HK-2 (cell line): ENCODE measurements at regions not wholly inside any gene's neighbourhood (a gene's known extent, or its start where the extent isn't known, plus 50 kb on each side); places are given as distances from the start of the nearest gene placed in this dataset.
"Not testable (repeated sequence)": the region's sequence is repeated elsewhere in the genome, so short reads cannot be mapped to it uniquely, and the experiment has no call there.

ENCODE experiments used
- DNase-seq: peaks from one replicate; pipeline ENCODE4 v3.0.0-alpha.2; 2018; ENCODE audit not compliant: unreplicated experiment

DNA sequence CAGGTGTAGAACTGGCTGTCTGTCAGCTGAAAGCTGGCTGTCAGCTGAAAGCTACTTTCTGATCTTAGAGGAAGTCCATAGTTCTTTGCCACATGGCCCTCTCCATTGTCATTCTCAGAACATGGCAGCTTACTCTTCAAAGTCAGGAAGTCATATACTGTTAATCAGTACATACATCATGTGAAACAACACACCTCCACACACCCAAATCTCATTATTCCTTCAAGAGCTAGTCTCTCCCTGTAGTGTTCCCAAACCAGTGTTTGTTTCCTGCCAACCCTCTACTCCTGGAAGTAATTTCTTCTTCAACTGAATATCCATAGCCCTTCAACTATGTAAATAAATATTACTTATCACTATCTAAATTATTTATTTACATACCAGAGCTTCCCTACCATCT is 58.9 kb downstream of the OR5AK2 start:
- no peak for DNase-seq

GRCh38 chr11:57049749-57050148 is 61.0 kb downstream of the OR5AK2 start:
- DNase-seq: no peak

DNA sequence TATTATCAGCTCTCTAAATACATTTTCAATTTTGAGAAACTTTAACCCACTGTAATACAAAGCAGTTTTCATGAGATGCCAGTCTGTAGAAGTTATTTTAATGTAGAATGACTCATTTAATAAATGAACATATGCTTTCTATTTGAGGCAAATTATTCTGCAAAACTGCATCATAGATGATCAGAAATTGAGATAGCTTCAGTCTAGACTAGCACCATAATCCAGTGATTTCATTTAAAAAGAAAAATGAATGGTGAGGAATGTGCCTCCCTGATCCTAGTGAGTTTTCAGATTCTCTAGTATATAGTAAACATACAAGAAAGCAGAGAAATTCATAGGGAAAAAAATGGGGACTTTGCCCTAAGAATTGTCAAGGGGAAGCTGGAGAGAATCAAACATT is 66.1 kb downstream of the OR5AK2 start:
- no peak for DNase-seq

GRCh38 chr11:57055744-57056143 is 67.0 kb downstream of the OR5AK2 start:
- DNase-seq: no peak

- no peak for DNase-seq
These were observed 68.0 kb downstream of the OR5AK2 start for GRCh38 chr11:57056735-57057134.

- DNase-seq: no peak
These were observed 68.8 kb downstream of the OR5AK2 start for GRCh38 chr11:57057561-57057960.

- DNase-seq: not testable (repeated sequence)
These were observed 74.2 kb downstream of the OR5AK2 start for GRCh38 chr11:57062957-57063356.

- no peak for DNase-seq
These were observed 81.2 kb downstream of the OR5AK2 start for GRCh38 chr11:57069942-57070341.

- DNase-seq: no peak
These were observed 83.1 kb downstream of the OR5AK2 start for GRCh38 chr11:57071829-57072228.

GRCh38 chr11:57072640-57073039 is 83.9 kb downstream of the OR5AK2 start:
- no peak for DNase-seq

- no peak for DNase-seq
These were observed 84.4 kb downstream of the OR5AK2 start for GRCh38 chr11:57073128-57073527.

GRCh38 chr11:57081356-57081755 is 92.6 kb downstream of the OR5AK2 start:
- DNase-seq: no peak

- no peak for DNase-seq
These were observed 93.4 kb downstream of the OR5AK2 start for GRCh38 chr11:57082125-57082524.

DNA sequence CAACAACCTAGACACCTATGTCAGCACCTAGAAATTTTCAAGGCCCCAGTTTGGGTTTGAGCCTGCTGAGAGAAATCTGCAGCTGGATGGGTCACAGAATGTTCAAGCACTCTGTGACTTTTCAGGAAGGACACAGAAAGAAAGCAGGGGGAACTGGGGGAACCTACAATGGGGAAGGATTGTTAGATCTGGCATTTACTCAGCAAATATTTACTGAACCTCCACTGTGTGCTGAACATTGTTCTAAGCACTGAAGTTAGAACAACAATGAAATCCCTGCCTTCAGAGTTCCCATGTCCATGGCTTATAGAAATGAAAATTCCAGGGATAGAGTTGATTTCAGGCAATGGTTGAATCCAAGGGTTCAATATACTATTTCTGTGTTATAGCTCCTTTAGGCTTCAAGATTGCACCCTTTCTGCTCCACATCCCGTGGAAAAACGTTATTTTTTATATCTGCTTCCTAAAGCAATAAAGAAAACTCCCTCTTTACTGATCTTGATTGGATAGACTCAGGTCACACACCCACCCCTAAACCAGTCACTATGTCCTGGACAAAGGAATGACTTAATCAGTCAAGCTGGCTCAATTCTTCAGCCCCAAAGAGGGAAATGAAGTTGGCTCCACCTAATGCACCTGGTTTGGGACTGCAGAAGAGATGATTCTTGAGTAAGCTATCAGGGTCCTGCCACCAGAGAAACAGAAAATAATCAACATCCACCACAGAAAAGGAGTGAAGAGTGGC is 95.1 kb downstream of the OR5AK2 start:
- no peak for DNase-seq

DNA sequence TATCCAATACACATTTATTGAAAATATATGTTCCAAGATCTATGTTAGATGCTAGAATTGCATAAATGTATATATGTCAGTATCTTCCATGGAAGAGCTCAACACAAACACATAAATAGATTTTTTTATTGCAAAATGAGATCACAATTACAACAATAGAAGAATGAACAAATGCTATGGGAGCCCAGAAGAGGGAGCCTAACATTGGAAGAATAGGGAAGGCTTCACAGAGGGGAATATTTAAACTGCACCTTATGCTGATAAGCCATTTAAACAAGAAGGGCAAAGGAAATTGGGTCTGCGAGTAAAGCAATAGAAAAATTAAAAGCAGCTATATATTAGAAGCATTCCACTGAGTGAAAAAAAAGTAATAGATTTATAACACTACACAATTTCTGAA is 96.1 kb upstream of the LRRC55 start:
- no peak for DNase-seq

DNA sequence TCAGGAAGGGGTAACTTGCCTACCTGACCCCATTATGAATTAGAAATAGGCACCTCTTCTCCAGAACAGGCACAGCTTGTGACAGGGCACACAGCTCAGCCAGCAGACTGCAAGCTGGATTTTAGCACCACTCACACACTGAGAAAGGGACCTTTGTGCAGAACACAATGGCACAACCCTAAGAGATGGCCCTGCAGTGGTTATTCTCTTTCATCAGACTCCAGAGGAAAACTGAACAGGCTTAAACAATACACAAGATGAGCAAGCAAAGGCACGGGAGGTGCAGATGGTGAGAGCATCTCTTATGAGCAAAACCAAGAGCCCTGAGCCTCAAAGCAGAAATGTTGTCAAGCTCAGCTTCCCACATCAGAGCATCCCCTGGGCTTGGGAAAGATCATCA is 93.8 kb upstream of the LRRC55 start:
- DNase-seq: no peak

DNA sequence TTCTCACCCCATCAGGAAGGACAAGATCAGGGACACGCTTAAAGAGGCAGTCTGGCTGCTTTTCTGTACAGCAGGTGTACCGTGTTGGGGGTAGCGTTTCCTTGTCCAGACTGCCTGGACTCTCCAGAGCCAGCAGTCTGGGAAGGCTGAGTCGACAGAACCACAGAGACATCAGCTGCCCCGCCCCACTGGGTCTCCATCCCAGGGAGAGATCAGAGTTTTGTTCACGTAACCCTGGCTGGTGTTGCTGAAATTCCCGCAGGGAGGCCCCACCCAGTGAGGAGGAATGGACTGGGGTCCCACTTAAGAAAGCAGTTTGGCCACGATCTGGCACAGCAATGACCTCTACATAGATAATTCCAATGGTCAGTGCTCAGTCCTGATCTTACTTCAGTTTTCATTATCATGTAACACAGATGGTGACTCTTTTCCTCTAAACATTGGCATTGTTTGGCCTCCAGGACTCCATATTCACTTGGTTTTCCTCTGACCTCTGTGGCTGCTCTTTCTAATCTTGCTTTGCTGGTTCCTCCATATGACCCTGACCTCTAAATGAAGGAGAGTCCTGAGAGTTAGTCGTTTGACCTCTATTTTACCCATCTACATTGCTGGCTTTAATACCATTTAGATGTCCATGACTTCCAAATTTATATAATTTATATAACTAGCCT is 89.6 kb upstream of the LRRC55 start:
- no peak for DNase-seq

DNA sequence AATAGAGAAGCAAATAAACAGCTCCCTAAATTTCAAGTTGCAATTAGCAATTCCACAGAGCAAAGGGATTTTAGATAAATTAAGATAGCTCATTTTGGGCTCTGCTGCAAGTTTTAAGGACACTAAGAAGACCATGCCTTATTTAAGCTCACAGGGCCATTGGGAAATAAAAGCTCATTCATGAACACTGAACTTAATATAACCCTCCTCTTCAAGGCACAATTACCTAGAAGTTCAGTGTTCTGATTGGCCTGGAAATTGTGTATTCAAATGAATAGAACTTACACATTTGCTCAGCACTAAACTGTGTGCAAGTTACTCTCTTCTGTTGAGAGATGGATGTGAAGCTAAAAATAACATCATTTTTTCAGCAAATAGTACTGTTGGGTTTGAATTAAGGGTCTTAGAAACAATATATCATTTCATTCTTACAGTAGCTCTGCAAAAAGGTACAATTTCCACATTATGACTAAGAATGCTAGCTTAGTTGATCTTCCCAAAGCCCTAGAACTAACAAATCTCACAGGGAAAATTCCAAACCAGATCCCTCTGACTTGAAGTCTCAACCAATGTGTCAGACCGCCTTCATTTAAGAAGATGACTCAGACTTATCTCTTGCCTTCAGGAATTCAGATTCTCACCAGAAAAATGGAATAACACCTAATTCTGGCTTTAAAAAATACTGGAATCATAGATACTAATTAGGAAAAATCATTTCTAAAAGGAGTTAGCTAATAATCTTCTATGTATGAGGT is 87.4 kb upstream of the LRRC55 start:
- DNase-seq: no peak

DNA sequence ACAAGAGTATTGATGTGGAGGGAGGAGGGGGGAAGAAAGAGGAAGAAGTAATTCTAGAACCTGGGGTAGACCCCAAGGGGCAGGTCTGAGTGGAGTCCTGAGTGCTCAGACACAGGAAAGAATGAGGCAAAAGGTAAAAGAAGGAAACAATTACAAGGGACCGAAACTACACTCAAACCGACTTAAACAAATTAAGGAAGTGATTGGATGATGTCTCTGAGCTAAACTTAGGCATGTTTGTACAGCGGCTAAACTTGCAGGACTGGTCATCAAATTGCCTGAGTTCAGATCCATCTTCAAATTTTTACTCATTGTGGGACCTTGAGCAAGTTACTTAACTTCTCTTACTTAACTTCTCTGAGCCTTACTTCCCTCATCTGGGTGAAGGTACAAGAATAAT is 86.3 kb upstream of the LRRC55 start:
- no peak for DNase-seq

- no peak for DNase-seq
These were observed 85.9 kb upstream of the LRRC55 start for GRCh38 chr11:57095896-57096295.

- no peak for DNase-seq
These were observed 84.6 kb upstream of the LRRC55 start for GRCh38 chr11:57097149-57097548.

DNA sequence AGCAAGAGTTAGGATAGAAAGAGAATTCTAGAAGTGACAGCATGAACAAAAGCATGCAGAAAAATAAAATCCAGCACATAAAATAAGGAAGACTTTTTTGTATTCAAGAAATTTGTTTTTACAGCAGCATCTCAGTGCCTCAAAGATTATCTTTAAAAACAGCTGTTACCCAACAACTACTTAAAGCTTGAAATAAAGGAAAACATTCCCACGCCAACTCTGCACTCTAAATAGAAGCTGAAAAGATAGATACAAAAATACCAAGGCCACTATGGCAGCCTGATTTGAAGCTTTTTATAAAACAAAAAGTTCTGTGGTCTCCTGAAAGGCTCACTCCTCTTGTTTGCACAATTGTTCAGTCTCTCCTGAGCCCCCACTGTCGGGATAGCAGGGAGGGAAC is 83.6 kb upstream of the LRRC55 start:
- no peak for DNase-seq
